IPS-18c (cell line): ENCODE measurements at regions not wholly inside any gene's neighbourhood (a gene's known extent, or its start where the extent isn't known, plus 50 kb on each side); places are given as distances from the start of the nearest gene placed in this dataset.

Source experiments
- H3K4me3 ChIP-seq: 2 replicates; pipeline ENCODE4 v1.7.0; 2013; ENCODE audit warnings: low read depth, mild to moderate bottlenecking, low read length, moderate library complexity; ENCODE audit not compliant: insufficient read depth
- H3K9me3 ChIP-seq: one replicate; pipeline ENCODE4 v1.6.1; 2013; ENCODE audit warnings: mild to moderate bottlenecking, low read length, moderate library complexity; ENCODE audit not compliant: control insufficient read depth, insufficient read depth

- no peak overlapping the region for H3K4me3 ChIP-seq
- H3K9me3 ChIP-seq: no peaks in the 10 kb centered on the region
Measured at GRCh38 chr17:79388556-79389295, 222.1 kb downstream of the RBFOX3 start.

- Histone ChIP-seq H3K9me3 (no peaks in the 10 kb centered on the region), H3K4me3 (no peak overlapping the region)
Measured at GRCh38 chr17:79387783-79388182, 223.1 kb downstream of the RBFOX3 start.

- Histone ChIP-seq H3K9me3 (no peaks in the 10 kb centered on the region), H3K4me3 (no peak overlapping the region)
Measured at GRCh38 chr17:79385962-79386563, 224.8 kb downstream of the RBFOX3 start.

GRCh38 chr17:79382313-79382712 is 228.5 kb downstream of the RBFOX3 start:
- Histone ChIP-seq H3K9me3 (no peaks in the 10 kb centered on the region), H3K4me3 (no peak overlapping the region)

GRCh38 chr17:79379700-79380445 is 231.0 kb downstream of the RBFOX3 start:
- H3K9me3 ChIP-seq: no peaks in the 10 kb centered on the region
- H3K4me3 ChIP-seq: no peak overlapping the region

- H3K4me3 ChIP-seq: no peak overlapping the region
Measured at GRCh38 chr17:79377230-79377786, 233.5 kb downstream of the RBFOX3 start.

GRCh38 chr17:79374807-79375206 is 236.0 kb downstream of the RBFOX3 start:
- Histone ChIP-seq H3K4me3 (no peak overlapping the region), H3K9me3 (no peaks in the 10 kb centered on the region)

More at GRCh38 chr17:79377230-79377786, 233.5 kb downstream of the RBFOX3 start:
- no peaks in the 10 kb centered on the region for H3K9me3 ChIP-seq

- Histone ChIP-seq H3K9me3 (no peaks in the 10 kb centered on the region), H3K4me3 (no peak overlapping the region)
Measured at GRCh38 chr17:79374087-79374689, 236.7 kb downstream of the RBFOX3 start.

- H3K4me3 ChIP-seq: no peak overlapping the region
- no peaks in the 10 kb centered on the region for H3K9me3 ChIP-seq
Measured at GRCh38 chr17:79372470-79373238, 238.2 kb downstream of the RBFOX3 start.

- H3K9me3 ChIP-seq: no peaks in the 10 kb centered on the region
- no peak overlapping the region for H3K4me3 ChIP-seq
Measured at GRCh38 chr17:79371984-79372383, 238.9 kb downstream of the RBFOX3 start.

GRCh38 chr17:79370594-79370993 is 240.3 kb downstream of the RBFOX3 start:
- no peak overlapping the region for H3K4me3 ChIP-seq
- no peaks in the 10 kb centered on the region for H3K9me3 ChIP-seq

GRCh38 chr17:79370126-79370525 is 240.7 kb downstream of the RBFOX3 start:
- H3K9me3 ChIP-seq: no peaks in the 10 kb centered on the region

GRCh38 chr17:79369532-79369931 is 241.3 kb downstream of the RBFOX3 start:
- Histone ChIP-seq H3K9me3 (no peaks in the 10 kb centered on the region), H3K4me3 (no peak overlapping the region)

More at GRCh38 chr17:79370126-79370525, 240.7 kb downstream of the RBFOX3 start:
- H3K4me3 ChIP-seq: no peak overlapping the region

- Histone ChIP-seq H3K4me3 (no peak overlapping the region), H3K9me3 (no peaks in the 10 kb centered on the region)
Measured at GRCh38 chr17:79369001-79369400, 241.8 kb downstream of the RBFOX3 start.

GRCh38 chr17:79368521-79368920 is 242.3 kb downstream of the RBFOX3 start:
- no peaks in the 10 kb centered on the region for H3K9me3 ChIP-seq

GRCh38 chr17:79366988-79367571 is 243.8 kb downstream of the RBFOX3 start:
- Histone ChIP-seq H3K9me3 (no peaks in the 10 kb centered on the region), H3K4me3 (no peak overlapping the region)

More at GRCh38 chr17:79368521-79368920, 242.3 kb downstream of the RBFOX3 start:
- H3K4me3 ChIP-seq: no peak overlapping the region
